ENCODE measurements at regions not wholly inside any gene's neighbourhood (a gene's known extent, or its start where the extent isn't known, plus 50 kb on each side); places are given as distances from the start of the nearest gene placed in this dataset.

GRCh38 chr4:83870328-83870950, 334.5 kb downstream of the GPAT3 start:
- TF ChIP-seq CTCF (IDR thresholded peaks at IDR 0.05; ENCODE audit: extremely low read depth in 1 of 2, insufficient read depth in 1 of 2, low read depth in 1 of 2, low read length in 2 of 2) (no peak), FOS (IDR thresholded peaks at IDR 0.05; ENCODE audit: borderline replicate concordance, insufficient read depth, low read length) (no peak), MYC (IDR thresholded peaks at IDR 0.05; ENCODE audit: low read depth, low read length) (no peak), POLR2A (IDR thresholded peaks at IDR 0.05; ENCODE audit: low read depth, low read length) (no peak), EZH2 (IDR thresholded peaks at IDR 0.05; ENCODE audit: borderline replicate concordance, low read depth, low read length, severe bottlenecking) (no peak), JUN (IDR thresholded peaks at IDR 0.05; ENCODE audit: borderline replicate concordance, insufficient read depth, insufficient read length, low read depth) (no peak)
- TF ChIP-seq, protein P1, sequence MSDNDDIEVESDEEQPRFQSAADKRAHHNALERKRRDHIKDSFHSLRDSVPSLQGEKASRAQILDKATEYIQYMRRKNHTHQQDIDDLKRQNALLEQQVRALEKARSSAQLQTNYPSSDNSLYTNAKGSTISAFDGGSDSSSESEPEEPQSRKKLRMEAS (IDR thresholded peaks at IDR 0.05; ENCODE audit: insufficient read depth, insufficient read length) = no peak
